ENCODE measurements at regions not wholly inside any gene's neighbourhood (a gene's known extent, or its start where the extent isn't known, plus 50 kb on each side); places are given as distances from the start of the nearest gene placed in this dataset.

- TF ChIP-seq CTCF (IDR thresholded peaks at IDR 0.05): no peak
- TF ChIP-seq POLR2A (IDR thresholded peaks at IDR 0.05): no peak
Observed at GRCh38 chr21:23664193-23664694, 1943.0 kb downstream of the MRPL39 start.

All from body of pancreas (tissue), 4 donors.